HG03095 (cell line): ENCODE measurements at regions not wholly inside any gene's neighbourhood (a gene's known extent, or its start where the extent isn't known, plus 50 kb on each side); places are given as distances from the start of the nearest gene placed in this dataset.
A peak's percentile ranks its signal among the peaks of the same experiment; 100 is the strongest.

Experiments
- ATAC-seq: cut with Tn5 transposase; IDR thresholded peaks from one replicate; pipeline ENCODE4 v1.9.1; 2021; ENCODE audit warnings: moderate library complexity; ENCODE audit not compliant: unreplicated experiment

- ATAC-seq, result peak; percentile 26
Measured at GRCh38 chr6:97668716-97669115, 385.7 kb upstream of the MMS22L start.

- ATAC-seq, result peak; percentile 100
Measured at GRCh38 chr6:97669191-97670031, 386.4 kb upstream of the MMS22L start.

- no peak for ATAC-seq
Measured at GRCh38 chr6:97674802-97675201, 391.8 kb upstream of the MMS22L start.

- ATAC-seq, result no peak
Measured at GRCh38 chr6:97677626-97678025, 394.6 kb upstream of the MMS22L start.

- no peak for ATAC-seq
Measured at GRCh38 chr6:97687916-97688315, 404.9 kb upstream of the MMS22L start.

- no peak for ATAC-seq
Measured at GRCh38 chr6:97689078-97689754, 406.2 kb upstream of the MMS22L start.

- ATAC-seq, result no peak
Measured at GRCh38 chr6:97697456-97697855, 414.4 kb upstream of the MMS22L start.

- no peak for ATAC-seq
Measured at GRCh38 chr6:97701801-97702200, 418.8 kb upstream of the MMS22L start.

GRCh38 chr6:97702248-97702647, 419.2 kb upstream of the MMS22L start:
- ATAC-seq, result no peak

GRCh38 chr6:97703661-97704060, 420.6 kb upstream of the MMS22L start:
- ATAC-seq, result no peak

GRCh38 chr6:97705568-97705967, 422.6 kb upstream of the MMS22L start:
- ATAC-seq, result no peak

GRCh38 chr6:97712751-97713150, 429.7 kb upstream of the MMS22L start:
- ATAC-seq, result no peak

- ATAC-seq, result no peak
Measured at GRCh38 chr6:97714772-97715171, 431.8 kb upstream of the MMS22L start.

GRCh38 chr6:97717086-97717485, 434.1 kb upstream of the MMS22L start:
- no peak for ATAC-seq

- ATAC-seq, result no peak
Measured at GRCh38 chr6:97726378-97726777, 443.4 kb upstream of the MMS22L start.

GRCh38 chr6:97732045-97732444, 449.0 kb upstream of the MMS22L start:
- no peak for ATAC-seq

- no peak for ATAC-seq
Measured at GRCh38 chr6:97757575-97757974, 474.6 kb upstream of the MMS22L start.

- no peak for ATAC-seq
Measured at GRCh38 chr6:97765461-97765860, 482.4 kb upstream of the MMS22L start.

GRCh38 chr6:97771372-97771771, 488.4 kb upstream of the MMS22L start:
- no peak for ATAC-seq

- ATAC-seq, result no peak
Measured at GRCh38 chr6:97775012-97775411, 492.0 kb upstream of the MMS22L start.

- no peak for ATAC-seq
Measured at GRCh38 chr6:97778290-97779038, 495.4 kb upstream of the MMS22L start.
